Progenitor cell of endocrine pancreas (in vitro differentiated cells): ENCODE measurements at regions not wholly inside any gene's neighbourhood (a gene's known extent, or its start where the extent isn't known, plus 50 kb on each side); places are given as distances from the start of the nearest gene placed in this dataset.
"Not testable (repeated sequence)": the region's sequence is repeated elsewhere in the genome, so short reads cannot be mapped to it uniquely, and the experiment has no call there.

Experiments used
- DNase-seq: peaks from one replicate; pipeline ENCODE4 v3.0.0; 2021; ENCODE audit warnings: low spot score; ENCODE audit not compliant: unreplicated experiment
- H3K27ac Mint-ChIP-seq: 2 replicates; pipeline ENCODE4 v1.8.0; 2021; ENCODE audit warnings: mild to moderate bottlenecking, moderate library complexity, mixed read lengths
- H3K27me3 Mint-ChIP-seq: 2 replicates; pipeline ENCODE4 v1.8.0; 2021; ENCODE audit warnings: mixed read lengths
- H3K36me3 Mint-ChIP-seq: 2 replicates; pipeline ENCODE4 v1.8.0; 2022; ENCODE audit warnings: mixed read lengths; ENCODE audit not compliant: insufficient read depth
- H3K4me1 Mint-ChIP-seq: 2 replicates; pipeline ENCODE4 v1.8.0; 2021; ENCODE audit warnings: low read depth, mixed read lengths
- H3K4me3 Mint-ChIP-seq: 2 replicates; pipeline ENCODE4 v1.8.0; 2021; ENCODE audit warnings: low read depth, mild to moderate bottlenecking, moderate library complexity, mixed read lengths
- H3K9me3 Mint-ChIP-seq: 2 replicates; pipeline ENCODE4 v1.8.0; 2021; ENCODE audit warnings: low read depth, mixed read lengths
- TF ChIP-seq, protein P1 (sequence below): fragments of 200-600 bp; sonication (generic); IDR thresholded peaks from one replicate; pipeline ENCODE4 v1.5.0; 2021; ENCODE audit warnings: antibody characterized with exemption, mild to moderate bottlenecking; ENCODE audit not compliant: unreplicated experiment

DNA sequence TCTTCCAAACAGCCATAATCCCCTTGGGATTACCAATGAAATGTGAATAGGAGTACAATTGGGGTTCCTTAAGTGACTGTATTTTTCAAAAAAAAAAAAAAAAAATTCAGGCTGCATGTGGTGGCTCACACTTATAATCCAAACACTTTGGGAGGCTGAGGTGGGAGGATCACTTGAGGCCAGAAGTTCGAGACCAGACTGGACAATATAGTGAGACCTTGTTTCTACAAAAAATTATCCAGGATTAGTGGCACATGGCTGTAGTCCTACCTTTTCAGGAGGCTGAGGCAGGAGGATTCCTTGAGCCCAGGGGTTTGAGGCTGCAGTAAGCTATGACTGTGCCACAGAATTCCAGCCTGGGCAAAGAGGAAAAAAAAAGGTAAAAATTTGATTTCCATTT lies 189.6 kb upstream of the GATA6 start:
- Mint-ChIP-seq H3K4me1 (peaks cover 38% of the 10 kb centered on the region), H3K36me3 (peaks cover 1% of the 10 kb centered on the region), H3K4me3 (no peak overlapping the region), H3K9me3 (peaks cover 5% of the 10 kb centered on the region), H3K27me3 (no peaks in the 10 kb centered on the region), H3K27ac (peak overlapping the region; percentile 97)
- TF ChIP-seq, protein P1, sequence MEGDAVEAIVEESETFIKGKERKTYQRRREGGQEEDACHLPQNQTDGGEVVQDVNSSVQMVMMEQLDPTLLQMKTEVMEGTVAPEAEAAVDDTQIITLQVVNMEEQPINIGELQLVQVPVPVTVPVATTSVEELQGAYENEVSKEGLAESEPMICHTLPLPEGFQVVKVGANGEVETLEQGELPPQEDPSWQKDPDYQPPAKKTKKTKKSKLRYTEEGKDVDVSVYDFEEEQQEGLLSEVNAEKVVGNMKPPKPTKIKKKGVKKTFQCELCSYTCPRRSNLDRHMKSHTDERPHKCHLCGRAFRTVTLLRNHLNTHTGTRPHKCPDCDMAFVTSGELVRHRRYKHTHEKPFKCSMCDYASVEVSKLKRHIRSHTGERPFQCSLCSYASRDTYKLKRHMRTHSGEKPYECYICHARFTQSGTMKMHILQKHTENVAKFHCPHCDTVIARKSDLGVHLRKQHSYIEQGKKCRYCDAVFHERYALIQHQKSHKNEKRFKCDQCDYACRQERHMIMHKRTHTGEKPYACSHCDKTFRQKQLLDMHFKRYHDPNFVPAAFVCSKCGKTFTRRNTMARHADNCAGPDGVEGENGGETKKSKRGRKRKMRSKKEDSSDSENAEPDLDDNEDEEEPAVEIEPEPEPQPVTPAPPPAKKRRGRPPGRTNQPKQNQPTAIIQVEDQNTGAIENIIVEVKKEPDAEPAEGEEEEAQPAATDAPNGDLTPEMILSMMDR = no peak
- DNase-seq = no peak

DNA sequence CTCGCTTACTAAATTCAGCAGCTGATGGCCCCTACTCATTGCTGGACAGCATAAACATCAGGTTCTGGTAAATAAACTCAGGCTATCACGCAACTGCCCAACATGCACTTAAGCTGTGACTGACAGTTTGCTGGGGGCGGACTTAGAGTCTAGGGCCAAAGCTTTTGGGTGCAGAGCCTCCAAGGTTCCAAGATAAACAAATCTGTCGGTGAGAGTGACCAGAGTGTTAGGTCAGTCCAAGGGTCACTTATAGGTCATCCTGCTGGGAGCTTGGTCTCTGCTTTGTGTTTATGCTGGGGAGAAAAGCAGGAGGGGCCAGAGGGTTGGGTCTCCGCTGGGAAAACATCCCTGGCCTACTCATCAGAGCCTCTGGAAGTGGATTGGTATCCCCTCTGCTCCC lies 188.6 kb upstream of the GATA6 start:
- H3K27me3 Mint-ChIP-seq = no peaks in the 10 kb centered on the region
- TF ChIP-seq, protein P1 = no peak
- peaks cover 5% of the 10 kb centered on the region for H3K9me3 Mint-ChIP-seq
- H3K36me3 Mint-ChIP-seq = peaks cover 1% of the 10 kb centered on the region
- peaks cover 39% of the 10 kb centered on the region for H3K4me1 Mint-ChIP-seq
- H3K27ac Mint-ChIP-seq = peak overlapping the region; percentile 97
- H3K4me3 Mint-ChIP-seq = peak overlapping the region; percentile 37
- DNase-seq = no peak

DNA sequence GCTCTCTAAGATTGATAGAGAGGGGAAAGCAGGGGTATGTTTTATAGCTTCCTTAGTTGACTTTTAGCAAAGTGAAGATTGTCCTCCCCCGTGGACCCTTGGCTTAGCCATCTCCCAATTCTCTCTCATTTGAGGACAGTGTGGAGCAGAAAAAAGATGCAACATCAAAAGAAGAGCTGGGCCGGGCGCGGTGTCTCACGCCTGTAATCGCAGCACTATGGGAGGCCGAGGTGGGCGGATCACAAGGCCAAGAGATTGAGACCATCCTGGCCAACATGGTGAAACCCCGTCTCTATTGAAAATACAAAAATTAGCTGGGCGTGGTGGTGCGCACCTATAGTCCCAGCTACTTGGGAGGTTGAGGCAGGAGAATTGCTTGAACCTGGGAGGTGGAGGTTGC lies 187.9 kb upstream of the GATA6 start:
- H3K27me3 Mint-ChIP-seq, DNase-seq, H3K9me3 Mint-ChIP-seq, H3K36me3 Mint-ChIP-seq: not testable (repeated sequence)
- H3K4me3 Mint-ChIP-seq = peak overlapping the region; percentile 24
- H3K27ac Mint-ChIP-seq = peak overlapping the region; percentile 97
- peaks cover 39% of the 10 kb centered on the region for H3K4me1 Mint-ChIP-seq

DNA sequence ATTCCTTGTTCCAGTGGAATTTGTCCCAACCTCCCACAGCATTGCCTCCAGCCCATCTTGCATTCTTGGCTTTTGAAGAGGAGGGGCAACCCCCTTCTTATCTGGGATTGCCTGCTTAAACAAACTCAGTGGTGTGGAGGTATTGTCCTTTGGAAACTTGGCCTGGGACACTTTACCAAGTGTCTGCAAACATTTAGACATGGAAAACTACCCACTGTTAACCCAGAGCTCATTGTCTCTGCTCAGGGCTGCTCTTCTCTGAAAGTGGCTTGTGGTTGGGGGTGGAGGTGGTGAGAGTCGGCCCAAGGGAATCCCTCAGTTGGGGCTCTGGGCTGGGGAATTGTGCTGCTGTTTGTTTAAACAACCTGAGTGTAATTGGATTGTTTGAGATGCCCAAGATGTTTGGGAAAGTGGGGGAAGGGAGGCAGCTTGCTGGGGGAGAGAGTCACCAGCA lies 178.3 kb upstream of the GATA6 start:
- H3K4me1 Mint-ChIP-seq = peaks cover 48% of the 10 kb centered on the region
- H3K9me3 Mint-ChIP-seq = no peaks in the 10 kb centered on the region
- H3K36me3 Mint-ChIP-seq = peaks cover 4% of the 10 kb centered on the region
- no peak for DNase-seq
- no peaks in the 10 kb centered on the region for H3K27me3 Mint-ChIP-seq
- H3K4me3 Mint-ChIP-seq = peak overlapping the region; percentile 9
- TF ChIP-seq, protein P1 = no peak
- H3K27ac Mint-ChIP-seq = peak overlapping the region; percentile 98

DNA sequence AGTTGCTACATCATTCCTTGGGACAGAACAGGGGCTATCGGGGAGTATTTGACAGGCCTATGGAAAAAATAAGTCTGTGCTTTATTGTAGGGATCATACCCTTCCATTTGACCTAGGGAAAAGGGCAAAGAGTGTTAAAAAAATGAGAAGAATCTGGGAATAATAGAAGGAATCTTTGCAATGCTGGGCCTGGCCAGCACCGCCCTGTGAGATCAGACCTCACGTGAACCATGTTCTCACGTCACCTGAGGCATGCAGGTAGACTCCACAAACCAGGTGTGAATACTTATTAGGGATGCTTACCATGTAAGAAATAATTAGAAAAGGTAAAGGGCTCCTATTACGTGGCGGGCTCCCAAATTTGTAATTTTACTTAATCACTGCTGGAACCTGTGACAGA lies 177.5 kb upstream of the GATA6 start:
- peaks cover 56% of the 10 kb centered on the region for H3K4me1 Mint-ChIP-seq
- DNase-seq = no peak
- peak overlapping the region; percentile 98 for H3K27ac Mint-ChIP-seq
- H3K27me3 Mint-ChIP-seq = no peaks in the 10 kb centered on the region
- H3K9me3 Mint-ChIP-seq = no peaks in the 10 kb centered on the region
- no peak overlapping the region for H3K4me3 Mint-ChIP-seq
- TF ChIP-seq, protein P1 = no peak
- peaks cover 4% of the 10 kb centered on the region for H3K36me3 Mint-ChIP-seq

DNA sequence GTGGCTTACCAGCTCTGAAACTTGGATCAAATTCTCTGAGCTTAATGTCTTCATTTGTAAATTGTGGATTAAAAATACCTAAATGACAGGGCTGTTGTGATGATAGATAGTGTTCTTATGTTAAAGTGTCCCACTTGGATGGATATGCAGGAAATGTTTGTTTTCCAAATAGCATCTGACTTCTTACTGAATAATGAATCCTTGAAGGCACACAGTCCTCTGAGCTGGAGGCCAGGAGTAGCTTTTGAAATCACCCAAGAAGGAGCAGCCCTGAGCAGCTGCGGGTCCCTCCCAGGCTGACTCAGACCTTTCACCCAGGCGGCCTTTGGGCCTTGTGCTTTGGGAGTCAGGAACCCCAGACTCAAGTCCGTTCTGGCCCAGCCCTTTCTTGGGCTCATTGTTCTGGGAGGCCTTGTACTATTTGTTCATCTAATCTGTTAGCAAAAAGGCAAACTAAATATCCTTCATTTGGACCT lies 173.0 kb upstream of the GATA6 start:
- DNase-seq = no peak
- H3K27ac Mint-ChIP-seq = peak overlapping the region; percentile 95
- TF ChIP-seq, protein P1 = no peak
- H3K4me1 Mint-ChIP-seq = peaks cover 67% of the 10 kb centered on the region
- no peak overlapping the region for H3K4me3 Mint-ChIP-seq
- H3K27me3 Mint-ChIP-seq = no peaks in the 10 kb centered on the region
- no peaks in the 10 kb centered on the region for H3K36me3 Mint-ChIP-seq
- no peaks in the 10 kb centered on the region for H3K9me3 Mint-ChIP-seq
